ENCODE measurements at regions not wholly inside any gene's neighbourhood (a gene's known extent, or its start where the extent isn't known, plus 50 kb on each side); places are given as distances from the start of the nearest gene placed in this dataset.

DNA sequence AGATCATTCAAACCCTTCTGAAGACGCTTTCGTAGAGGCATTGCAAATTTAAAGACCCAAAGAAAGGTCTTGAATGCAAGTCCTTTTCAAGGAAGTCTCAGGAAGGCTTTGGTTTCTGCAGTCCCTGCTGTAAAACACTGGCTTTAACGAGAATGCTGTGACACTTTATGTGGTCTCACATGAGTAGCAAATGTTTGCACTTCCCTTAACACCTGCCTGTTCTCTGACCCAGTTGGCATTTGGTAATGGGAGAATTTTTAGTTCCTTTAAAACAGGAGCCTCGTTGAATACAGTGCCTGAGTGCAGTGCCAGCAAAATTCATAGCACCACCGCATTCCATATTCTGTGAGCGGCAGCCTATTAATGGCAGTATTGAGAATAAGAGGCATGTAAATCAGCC, 330.5 kb upstream of the PRKX start:
- Histone ChIP-seq H3K79me2 (replicated peaks; ENCODE audit: insufficient read depth) (no peaks in the 10 kb centered on the region), H3K4me3 (no peak overlapping the region), H2AFZ (no peak overlapping the region), H3K27ac (ENCODE audit: low read depth) (no peak overlapping the region), H3K36me3 (ENCODE audit: insufficient read depth) (no peaks in the 10 kb centered on the region), H3K4me2 (no peak overlapping the region), H4K20me1 (replicated peaks; ENCODE audit: insufficient read depth) (no peaks in the 10 kb centered on the region), H3K27me3 (ENCODE audit: insufficient read depth) (no peaks in the 10 kb centered on the region), H3K4me1 (ENCODE audit: insufficient read depth) (no peaks in the 10 kb centered on the region), H3K9me2 (ENCODE audit: insufficient read depth) (no peaks in the 10 kb centered on the region), H3F3A (replicated peaks; ENCODE audit: low read depth) (no peaks in the 10 kb centered on the region)
- Mint-ChIP-seq H3K27me3 (ENCODE audit: insufficient read depth, low read depth, poor library complexity) (peaks cover 1% of the 10 kb centered on the region), H3K36me3 (ENCODE audit: low read depth) (no peaks in the 10 kb centered on the region), H3K9me3 (no peaks in the 10 kb centered on the region; the same call in 2 of the 3 replicates), H3K4me3 (no peak overlapping the region), H3K4me1 (peaks cover 10% of the 10 kb centered on the region; the same call in 2 of the 3 replicates), H3K27ac (no peak overlapping the region)
- DNase-seq (ENCODE audit: low spot score): no peak
- no peak for ATAC-seq
- no peak for TF ChIP-seq POLR2AphosphoS5 (IDR thresholded peaks at IDR 0.05; ENCODE audit: low read depth)
- TF ChIP-seq EZH2 (IDR thresholded peaks at IDR 0.05; ENCODE audit: low read depth, unreplicated experiment): no peak
- TF ChIP-seq ZNF462 (CRISPR knock-in tag; IDR thresholded peaks at IDR 0.05): no peak
- TF ChIP-seq ZNF114 (CRISPR knock-in tag; IDR thresholded peaks at IDR 0.05): no peak
- no peak for TF ChIP-seq JUNB (IDR thresholded peaks at IDR 0.05; ENCODE audit: unreplicated experiment)
- no peak for TF ChIP-seq ETS1 (IDR thresholded peaks at IDR 0.05)
- no peak for TF ChIP-seq EZH2phosphoT487 (IDR thresholded peaks at IDR 0.05; ENCODE audit: unreplicated experiment)
- no peak for TF ChIP-seq REST (IDR thresholded peaks at IDR 0.05; ENCODE audit: unreplicated experiment)
- TF ChIP-seq CREB1 (CRISPR knock-in tag; IDR thresholded peaks at IDR 0.05; ENCODE audit: low read depth): no peak
- no peak for TF ChIP-seq NANOG (IDR thresholded peaks at IDR 0.05; ENCODE audit: borderline replicate concordance)
- no peak for TF ChIP-seq CTCF (conservative IDR thresholded peaks at IDR 0.05; ENCODE audit: low read depth in 2 of 2)
- no peak for TF ChIP-seq STAT1 (IDR thresholded peaks at IDR 0.05; ENCODE audit: unreplicated experiment)
- no peak for TF ChIP-seq ZNF331 (CRISPR knock-in tag; IDR thresholded peaks at IDR 0.05; ENCODE audit: low read depth)
